GM18519 (cell line): ENCODE measurements at regions not wholly inside any gene's neighbourhood (a gene's known extent, or its start where the extent isn't known, plus 50 kb on each side); places are given as distances from the start of the nearest gene placed in this dataset.

ENCODE experiments used
- ATAC-seq: cut with Tn5 transposase; IDR thresholded peaks from one replicate; pipeline ENCODE4 v1.9.1; 2021; ENCODE audit warnings: mild to moderate bottlenecking, moderate library complexity; ENCODE audit not compliant: unreplicated experiment, low FRiP score

GRCh38 chr15:31799715-31800321 lies 230.5 kb upstream of the CHRNA7 start:
- ATAC-seq = peak; percentile 52

- no peak for ATAC-seq
Measured at GRCh38 chr15:31801152-31801551, 229.2 kb upstream of the CHRNA7 start.

GRCh38 chr15:31802761-31803160 lies 227.6 kb upstream of the CHRNA7 start:
- ATAC-seq = no peak

- no peak for ATAC-seq
Measured at GRCh38 chr15:31803388-31803884, 226.9 kb upstream of the CHRNA7 start.

GRCh38 chr15:31805090-31805662 lies 225.1 kb upstream of the CHRNA7 start:
- ATAC-seq = no peak

- ATAC-seq = no peak
Measured at GRCh38 chr15:31806106-31806505, 224.2 kb upstream of the CHRNA7 start.

- no peak for ATAC-seq
Measured at GRCh38 chr15:31811641-31812040, 218.7 kb upstream of the CHRNA7 start.

- ATAC-seq = no peak
Measured at GRCh38 chr15:31814082-31814481, 216.2 kb upstream of the CHRNA7 start.

GRCh38 chr15:31815411-31816155 lies 214.7 kb upstream of the CHRNA7 start:
- ATAC-seq = no peak

GRCh38 chr15:31822463-31822862 lies 207.9 kb upstream of the CHRNA7 start:
- ATAC-seq = no peak

GRCh38 chr15:31824024-31824423 lies 206.3 kb upstream of the CHRNA7 start:
- no peak for ATAC-seq

- no peak for ATAC-seq
Measured at GRCh38 chr15:31828594-31828993, 201.7 kb upstream of the CHRNA7 start.

GRCh38 chr15:31830591-31830990 lies 199.7 kb upstream of the CHRNA7 start:
- ATAC-seq = no peak

- no peak for ATAC-seq
Measured at GRCh38 chr15:31831596-31831995, 198.7 kb upstream of the CHRNA7 start.

GRCh38 chr15:31834654-31835053 lies 195.7 kb upstream of the CHRNA7 start:
- ATAC-seq = no peak

- ATAC-seq = no peak
Measured at GRCh38 chr15:31839388-31839787, 190.9 kb upstream of the CHRNA7 start.

GRCh38 chr15:31840849-31841476 lies 189.4 kb upstream of the CHRNA7 start:
- no peak for ATAC-seq

- ATAC-seq = no peak
Measured at GRCh38 chr15:31842532-31843195, 187.7 kb upstream of the CHRNA7 start.

GRCh38 chr15:31843426-31844055 lies 186.8 kb upstream of the CHRNA7 start:
- ATAC-seq = no peak

- no peak for ATAC-seq
Measured at GRCh38 chr15:31845791-31846190, 184.5 kb upstream of the CHRNA7 start.
